IPS-NIHi7 (cell line): ENCODE measurements at regions not wholly inside any gene's neighbourhood (a gene's known extent, or its start where the extent isn't known, plus 50 kb on each side); places are given as distances from the start of the nearest gene placed in this dataset.
"Not testable (repeated sequence)": the region's sequence is repeated elsewhere in the genome, so short reads cannot be mapped to it uniquely, and the experiment has no call there.

Experiments
- DNase-seq: peaks from one replicate; pipeline ENCODE4 v3.0.0; 2012; ENCODE audit warnings: mixed read lengths; ENCODE audit errors: extremely low spot score

DNA sequence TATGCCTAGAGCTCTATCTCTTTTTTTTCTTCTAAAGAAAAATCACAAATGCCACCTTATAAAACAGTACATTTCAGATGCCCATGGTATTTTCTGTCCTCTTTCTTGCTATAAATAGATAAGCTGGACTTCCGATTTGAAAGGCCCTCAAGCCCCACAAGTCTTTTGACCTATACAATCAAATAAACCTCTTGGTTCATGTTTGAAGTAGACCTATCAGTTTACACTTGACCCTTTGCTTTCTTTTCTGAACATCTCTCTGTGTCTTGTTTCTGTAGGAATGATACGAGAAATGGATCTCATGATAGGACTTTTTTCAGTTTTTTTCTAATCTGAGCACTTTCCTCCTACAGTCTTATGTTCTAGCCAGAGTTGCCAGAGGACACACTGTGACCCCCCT, 327.2 kb downstream of the SOX9 start:
- no peak for DNase-seq

DNA sequence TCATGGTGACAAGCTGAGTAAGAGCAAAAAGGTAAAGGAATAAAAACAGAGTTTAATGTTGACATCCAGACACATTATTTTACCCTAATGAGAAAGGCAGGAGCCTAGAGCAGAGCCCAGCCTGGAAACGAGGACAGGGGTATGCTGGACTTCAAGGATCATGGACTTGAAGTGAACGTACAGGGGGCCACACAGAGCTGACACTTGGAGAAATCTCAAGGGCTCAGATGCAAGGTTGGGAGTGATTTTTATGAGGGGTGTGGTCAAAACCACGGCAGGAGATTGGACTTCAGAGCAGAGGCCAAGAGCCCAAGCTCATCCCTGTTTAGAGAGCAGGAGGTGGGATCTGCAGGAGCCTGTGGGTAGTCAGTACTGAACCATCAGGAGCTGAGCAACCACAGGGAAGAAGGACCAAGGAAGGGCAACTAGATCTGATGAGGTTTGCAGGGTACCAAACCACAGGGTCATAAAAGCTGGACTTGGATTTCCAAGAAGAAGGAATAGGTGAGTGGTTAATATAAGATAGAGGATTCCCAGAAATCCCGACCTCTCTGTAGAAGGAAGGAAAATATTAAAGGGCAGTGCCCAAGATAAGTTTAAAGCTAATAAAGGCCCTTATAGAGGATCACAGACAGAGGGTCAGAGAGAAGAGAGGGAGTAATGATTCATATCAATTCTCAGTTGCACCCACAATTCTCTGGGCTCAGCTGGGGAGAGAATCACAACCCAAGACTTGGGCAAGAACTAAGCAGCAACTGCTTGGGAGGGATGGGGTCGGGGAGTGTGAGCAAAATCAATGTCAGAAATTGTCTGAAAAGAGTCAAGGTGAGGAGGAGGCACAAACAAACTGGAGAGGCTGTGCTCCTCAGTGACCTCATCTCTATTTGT, 331.7 kb downstream of the SOX9 start:
- DNase-seq: no peak

GRCh38 chr17:72454342-72454741, 333.5 kb downstream of the SOX9 start:
- no peak for DNase-seq

DNA sequence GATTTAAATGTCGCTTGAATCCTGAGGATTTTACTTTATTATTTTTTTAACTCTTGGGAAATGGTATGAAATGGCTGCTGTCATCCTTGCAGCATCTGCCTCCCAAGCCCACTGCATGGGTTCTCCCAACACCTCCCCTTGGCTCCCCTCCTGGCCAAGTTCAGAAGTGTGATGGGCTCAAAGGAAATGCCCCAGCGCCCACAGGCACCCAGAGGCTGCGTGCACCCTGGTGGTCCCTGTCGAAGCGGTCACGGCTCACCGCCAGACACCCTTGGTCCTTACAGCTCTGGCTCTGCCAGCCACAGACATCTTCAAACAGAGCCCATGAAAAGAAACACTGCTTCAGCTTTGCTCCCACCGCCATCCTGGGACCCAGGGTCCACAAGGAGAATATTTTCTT, 334.7 kb downstream of the SOX9 start:
- DNase-seq: no peak

DNA sequence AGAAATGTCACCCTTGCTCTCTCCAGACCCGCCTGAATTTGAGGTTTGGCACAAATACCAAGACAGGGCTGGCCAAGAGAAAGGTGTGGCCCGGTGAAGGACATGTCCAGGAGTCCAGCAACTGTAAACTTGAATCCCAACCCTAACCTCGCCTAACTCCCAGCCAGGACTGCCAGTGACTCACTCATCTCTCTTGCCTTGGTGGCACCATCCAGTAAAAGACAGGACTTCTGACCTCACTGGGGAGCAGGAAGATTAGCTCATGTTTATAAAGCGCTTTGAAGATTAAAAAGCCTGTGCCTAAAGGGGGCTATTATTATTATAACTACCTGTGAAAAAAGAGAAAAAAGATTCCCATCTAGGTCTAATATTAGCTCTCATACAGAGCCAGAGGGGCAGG, 335.3 kb downstream of the SOX9 start:
- no peak for DNase-seq

- DNase-seq: no peak
Measured at GRCh38 chr17:72457712-72458111, 336.9 kb downstream of the SOX9 start.

GRCh38 chr17:72458301-72458700, 337.5 kb downstream of the SOX9 start:
- DNase-seq: no peak

DNA sequence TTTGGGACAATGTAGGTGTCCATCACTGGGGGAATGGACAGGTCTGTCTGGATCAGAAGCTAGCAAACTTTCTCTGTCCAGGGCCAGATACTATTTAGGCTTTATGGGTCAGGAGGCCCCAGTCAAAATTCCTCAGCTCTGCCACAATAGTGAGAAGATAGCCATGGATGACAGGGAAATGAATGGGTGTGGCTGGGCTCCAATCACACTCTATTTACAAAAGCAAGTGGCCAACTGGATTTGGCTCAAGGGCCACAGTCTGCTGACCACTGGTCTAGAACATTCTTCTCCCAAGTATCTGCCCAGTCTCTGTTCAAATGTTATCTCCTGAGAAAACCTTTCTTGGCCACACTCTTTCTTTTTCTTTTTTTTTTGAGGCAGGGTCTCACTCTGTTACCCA, 339.9 kb downstream of the SOX9 start:
- DNase-seq: no peak

DNA sequence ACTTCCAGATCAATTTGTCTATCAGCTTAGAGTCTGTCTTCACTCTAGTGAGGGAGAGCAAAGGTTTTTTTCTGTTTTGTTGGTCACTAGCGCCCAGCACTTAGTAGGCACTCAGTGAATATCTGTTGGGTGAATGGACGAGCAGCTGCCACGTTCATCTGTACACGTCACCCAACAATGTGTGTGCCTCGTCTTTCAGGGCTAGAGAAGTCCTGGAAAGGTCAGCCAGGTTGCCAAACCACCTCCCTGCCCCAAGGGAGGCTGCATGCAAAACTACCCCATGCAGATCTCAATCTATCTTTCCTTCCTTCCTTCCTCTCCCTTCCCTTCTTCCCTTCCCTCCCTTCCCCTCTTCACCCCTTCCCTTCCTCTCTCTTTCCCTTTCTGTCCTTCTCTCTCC, 340.9 kb downstream of the SOX9 start:
- DNase-seq: no peak

DNA sequence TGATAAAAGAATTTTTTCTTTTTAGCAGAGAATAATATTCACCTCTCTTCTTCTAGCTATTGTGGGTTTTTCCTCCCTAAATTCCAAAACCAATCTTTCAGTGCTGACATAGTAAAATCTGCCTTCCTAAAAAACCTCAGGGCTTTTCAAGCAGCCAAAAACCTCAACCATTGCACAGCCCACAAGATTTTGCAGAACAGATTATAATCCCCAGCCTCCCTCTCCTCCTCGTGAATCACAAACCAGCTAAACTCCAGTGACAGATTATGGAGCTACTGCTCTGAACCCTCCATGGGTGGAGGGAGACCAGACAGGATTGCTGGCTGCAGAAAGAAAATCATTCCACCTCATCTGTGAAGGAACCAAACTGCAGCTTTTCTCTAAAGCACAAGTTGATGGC, 341.6 kb downstream of the SOX9 start:
- DNase-seq: no peak

GRCh38 chr17:72462814-72463213, 342.0 kb downstream of the SOX9 start:
- DNase-seq: no peak

DNA sequence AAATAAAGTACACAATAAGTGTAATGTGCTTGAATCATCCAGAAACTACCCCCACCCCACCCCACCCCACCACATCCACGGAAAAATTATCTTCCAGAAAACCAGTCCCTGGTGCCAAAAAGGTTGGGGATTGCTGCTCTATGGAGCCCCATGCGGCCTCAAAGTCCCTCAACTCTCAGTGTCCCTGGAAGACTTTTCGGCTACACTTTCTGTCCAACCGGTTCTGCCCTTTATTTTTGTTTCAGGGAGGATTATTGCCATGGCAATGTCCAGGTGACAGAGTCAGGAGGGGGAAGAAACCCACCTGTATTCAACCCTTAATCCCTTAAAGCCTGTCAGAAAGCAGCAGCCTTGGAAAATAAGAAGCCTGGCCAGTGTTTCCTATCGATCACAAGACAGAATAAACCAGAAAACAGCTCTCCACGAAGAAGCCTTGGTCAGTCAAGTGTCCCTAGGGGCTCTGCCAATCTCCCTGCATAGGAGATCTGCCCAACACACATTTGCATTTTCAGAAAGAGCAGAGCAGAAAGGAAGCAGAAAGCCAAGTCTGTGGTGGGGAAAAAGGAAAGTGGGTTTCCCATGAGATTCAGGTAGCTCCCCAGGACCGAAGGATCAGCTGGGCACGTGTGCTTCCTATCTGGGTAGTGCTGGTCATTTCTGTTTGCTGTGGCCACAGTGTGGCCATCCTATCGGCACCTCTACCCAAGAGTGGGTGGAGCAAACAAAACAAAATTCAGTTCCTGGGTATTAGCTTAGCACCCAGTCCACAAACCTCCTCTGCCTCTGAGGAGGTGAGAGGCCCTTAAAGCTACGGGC, 342.7 kb downstream of the SOX9 start:
- DNase-seq: no peak

DNA sequence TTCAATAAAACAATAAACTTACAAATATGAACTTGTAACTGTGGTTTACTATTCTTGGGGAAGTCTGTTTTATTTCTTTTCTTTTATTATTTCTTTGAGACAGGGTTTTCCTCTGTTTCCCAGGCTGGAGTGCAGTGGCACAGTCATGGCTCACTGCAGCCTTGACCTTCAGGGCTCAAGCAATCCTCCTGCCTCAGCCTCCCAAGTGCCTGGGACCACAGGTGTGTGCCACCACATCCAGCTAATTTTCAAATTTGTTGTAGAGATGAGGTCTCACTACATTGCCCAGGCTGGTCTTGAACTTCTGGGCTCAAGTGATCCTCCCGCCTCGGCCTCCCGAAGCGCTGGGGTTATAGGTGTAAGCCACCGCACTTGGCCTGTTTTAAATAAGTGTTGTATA, 343.4 kb downstream of the SOX9 start:
- DNase-seq: not testable (repeated sequence)

DNA sequence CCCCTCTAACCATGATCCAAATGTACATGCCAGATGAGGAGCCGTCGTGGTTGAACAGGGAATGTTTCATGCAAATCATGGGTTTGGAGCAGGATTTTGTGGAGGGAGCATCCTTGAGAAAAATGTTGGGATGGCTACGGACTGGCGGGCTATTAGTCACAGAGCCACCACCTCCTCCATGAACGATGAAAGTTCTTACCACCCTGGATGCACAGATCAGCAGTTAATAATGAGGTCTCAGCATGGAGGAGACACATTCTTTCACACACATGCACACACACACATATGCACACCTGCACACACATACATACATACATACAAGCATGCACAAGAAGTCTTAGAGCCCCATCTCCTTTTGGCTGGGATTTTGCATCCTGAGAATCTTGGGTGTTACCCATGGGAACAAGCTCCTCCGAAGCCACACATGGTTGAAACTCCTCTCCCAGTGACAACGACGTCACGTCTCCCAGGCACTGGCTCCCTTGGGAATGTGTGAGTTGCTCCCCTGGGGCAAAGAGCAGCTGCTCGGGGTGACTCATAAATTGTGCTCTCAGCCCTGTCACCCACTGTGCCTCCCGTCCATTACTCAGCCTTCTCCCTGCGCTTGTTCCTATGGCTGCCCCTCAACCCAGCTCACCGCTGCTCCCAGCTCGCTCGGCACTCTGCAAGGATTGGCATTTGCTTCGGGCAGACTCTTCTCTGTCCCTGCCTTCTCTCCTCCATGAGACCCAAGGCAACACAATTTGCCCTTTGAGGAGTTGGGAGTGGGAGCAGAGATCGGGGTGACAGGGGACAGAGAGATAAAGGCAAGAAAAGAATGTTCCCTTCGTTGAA, 344.6 kb downstream of the SOX9 start:
- no peak for DNase-seq

DNA sequence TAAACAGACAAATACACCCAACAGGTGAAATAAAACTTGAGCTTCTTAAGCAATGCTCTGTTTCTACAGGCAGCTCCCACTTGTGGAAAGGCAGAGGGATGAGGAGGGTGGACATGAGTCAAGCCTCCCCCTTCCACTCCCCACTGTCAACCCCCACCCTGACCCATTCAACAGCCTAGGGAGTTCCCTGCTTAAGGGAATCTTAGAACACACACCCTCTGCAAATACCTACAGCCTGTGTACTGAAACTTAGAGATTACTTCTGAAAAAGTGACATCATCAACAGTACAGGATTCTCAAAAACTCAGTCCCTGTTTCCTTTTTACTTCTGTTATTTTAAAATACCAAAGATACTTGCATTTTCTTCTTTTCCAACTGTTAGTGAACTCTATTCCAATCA, 345.4 kb downstream of the SOX9 start:
- DNase-seq: no peak

- DNase-seq: no peak
Measured at GRCh38 chr17:72466606-72467005, 345.8 kb downstream of the SOX9 start.

GRCh38 chr17:72467841-72468653, 347.2 kb downstream of the SOX9 start:
- DNase-seq: no peak

- DNase-seq: no peak
Measured at GRCh38 chr17:72468841-72469240, 348.0 kb downstream of the SOX9 start.

DNA sequence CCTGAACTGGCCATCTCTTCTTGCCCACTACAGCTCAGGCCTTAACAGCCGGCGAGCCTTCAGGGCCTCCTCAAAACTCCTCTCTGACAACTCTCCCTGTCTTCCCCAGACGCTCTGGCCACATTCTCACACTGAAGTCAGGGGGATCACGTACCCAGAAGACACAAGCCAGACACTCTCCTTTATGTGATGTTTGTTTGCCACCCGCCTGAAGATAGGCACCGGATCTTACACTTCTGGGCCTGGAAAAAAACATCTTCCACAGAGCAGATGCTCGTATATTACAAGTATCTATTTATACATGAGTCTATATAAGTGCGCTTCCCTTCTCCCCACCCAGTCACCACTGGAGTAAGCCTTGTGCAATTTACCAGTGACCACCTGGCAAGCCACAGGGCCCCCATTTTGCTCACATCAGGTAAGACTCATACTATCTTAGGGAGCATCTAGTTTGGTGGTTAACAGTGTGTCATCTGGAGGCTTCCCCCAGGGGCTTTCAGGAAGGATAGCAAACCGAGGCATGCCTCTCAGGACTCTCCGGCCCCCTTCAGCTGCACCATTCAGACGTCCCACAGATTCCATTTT, 349.4 kb downstream of the SOX9 start:
- no peak for DNase-seq

DNA sequence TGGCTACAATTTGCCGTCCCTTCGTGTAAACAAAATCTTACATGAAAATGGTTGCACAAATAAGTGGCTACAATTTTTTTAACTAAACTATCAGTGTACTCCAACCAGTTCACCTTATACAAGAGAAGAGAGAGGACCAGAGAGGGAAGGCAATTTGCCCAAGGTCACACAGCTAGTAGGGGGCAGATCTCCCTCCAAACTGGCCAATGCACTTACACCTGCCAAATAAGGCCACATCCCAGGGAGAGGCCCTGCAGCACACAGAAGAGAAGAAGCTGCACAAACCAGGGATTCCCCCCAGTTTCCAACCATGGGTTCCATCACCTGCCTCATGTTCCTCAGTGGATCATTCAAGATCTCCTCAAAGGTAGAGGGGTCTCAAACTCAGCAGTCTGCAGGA, 349.9 kb downstream of the SOX9 start:
- DNase-seq: no peak

GRCh38 chr17:72471296-72471695, 350.5 kb downstream of the SOX9 start:
- no peak for DNase-seq
